ENCODE measurements at regions not wholly inside any gene's neighbourhood (a gene's known extent, or its start where the extent isn't known, plus 50 kb on each side); places are given as distances from the start of the nearest gene placed in this dataset.
"Not testable (repeated sequence)": the region's sequence is repeated elsewhere in the genome, so short reads cannot be mapped to it uniquely, and the experiment has no call there.

GRCh38 chr3:124650798-124651197, 79.5 kb upstream of the UMPS start:
- DNase-seq = no peak

GRCh38 chr3:124651416-124651815, 78.8 kb upstream of the UMPS start:
- DNase-seq = not testable (repeated sequence)

- no peak for DNase-seq
Measured at GRCh38 chr3:124652009-124652408, 78.2 kb upstream of the UMPS start.

- DNase-seq = no peak
Measured at GRCh38 chr3:124653071-124653796, 77.0 kb upstream of the UMPS start.

- DNase-seq = no peak
Measured at GRCh38 chr3:124653797-124654469, 76.3 kb upstream of the UMPS start.

- no peak for DNase-seq
Measured at GRCh38 chr3:124654470-124654845, 75.8 kb upstream of the UMPS start.

GRCh38 chr3:124656531-124656930, 73.7 kb upstream of the UMPS start:
- DNase-seq = no peak

GRCh38 chr3:124657138-124657537, 73.1 kb upstream of the UMPS start:
- no peak for DNase-seq

- DNase-seq = no peak
Measured at GRCh38 chr3:124658270-124658669, 72.0 kb upstream of the UMPS start.

- DNase-seq = no peak
Measured at GRCh38 chr3:124659175-124659574, 71.1 kb upstream of the UMPS start.

GRCh38 chr3:124660599-124660998, 69.7 kb upstream of the UMPS start:
- DNase-seq = no peak

- DNase-seq = no peak
Measured at GRCh38 chr3:124663690-124664089, 66.6 kb upstream of the UMPS start.

- no peak for DNase-seq
Measured at GRCh38 chr3:124664804-124665203, 65.4 kb upstream of the UMPS start.

GRCh38 chr3:124666067-124666466, 64.2 kb upstream of the UMPS start:
- DNase-seq = no peak

- DNase-seq = no peak
Measured at GRCh38 chr3:124669470-124669869, 60.8 kb upstream of the UMPS start.

GRCh38 chr3:124671106-124671505, 59.1 kb upstream of the UMPS start:
- DNase-seq = no peak

- DNase-seq = no peak
Measured at GRCh38 chr3:124674336-124674735, 55.9 kb upstream of the UMPS start.

GRCh38 chr3:124676236-124676635, 54.0 kb upstream of the UMPS start:
- DNase-seq = no peak

GRCh38 chr3:124679048-124679638, 51.1 kb upstream of the UMPS start:
- DNase-seq = no peak
